HepG2 (cell line): ENCODE measurements at regions not wholly inside any gene's neighbourhood (a gene's known extent, or its start where the extent isn't known, plus 50 kb on each side); places are given as distances from the start of the nearest gene placed in this dataset.

Experiments
- ATAC-seq: fragments of 200-7000 bp; cut with Tn5 transposase; 3 replicates; pipeline ENCODE4 v1.9.1; 2020; ENCODE audit warnings: mild to moderate bottlenecking, moderate library complexity
- BruUV-seq: library from RNA; stranded (reverse); fragments of 400-500 nt; replicated peaks from 2 replicates; lab custom pipeline; 2021; lab: Mats Ljungman, UMichigan
- CTCF ChIA-PET: fragments of 300-600 bp; formaldehyde crosslinking; extraction: SDS; loops from one replicate; lab custom pipeline; 2021; ENCODE audit warnings: low total read pairs, inconsistent platforms, low intra/inter-chr PET ratio; lab: Yijun Ruan, JAX
- POLR2A ChIA-PET: fragments of 350-600 bp; sonication (Branson Sonifier 250); formaldehyde crosslinking; loops from one replicate; lab custom pipeline; 2020; ENCODE audit warnings: antibody characterized with exemption, inconsistent platforms; lab: Yijun Ruan, JAX
- DNase-seq: peaks from one replicate; pipeline ENCODE4 v3.0.0-alpha.2; 2015; ENCODE audit warnings: low spot score
- FAIRE-seq: peaks from 3 replicates; lab custom pipeline; 2011; peaks lifted over from hg19 to GRCh38; lab: Jason Lieb, UNC
- H2AFZ ChIP-seq: one replicate; pipeline ENCODE4 v1.6.1; 2011; ENCODE audit warnings: low read length, inconsistent platforms
- H3K27ac ChIP-seq: fragments of 300-600 bp; 3 replicates; pipeline ENCODE4 v1.8.0; 2011; ENCODE audit warnings: mixed run types, mild to moderate bottlenecking, mixed read lengths, low read length, inconsistent platforms; ENCODE audit not compliant: insufficient read depth; ENCODE audit errors: extremely low read length
- H3K27me3 ChIP-seq, 2 experiments: fragments of 200-600 bp in 1 of 2; 2 replicates in 1 of 2; 3 replicates in 1 of 2; pipeline versions ENCODE4 v1.6.0 to v1.8.0; 2011; ENCODE audit warnings: low read length in 2 of 2, mild to moderate bottlenecking in 2 of 2, moderate library complexity in 2 of 2, inconsistent platforms in 1 of 2; ENCODE audit not compliant: insufficient read depth in 2 of 2, control insufficient read depth in 1 of 2
- H3K36me3 ChIP-seq, 2 experiments: fragments of 200-600 bp in 1 of 2; replicated peaks in 1 of 2; 2 replicates in 1 of 2; 3 replicates in 1 of 2; pipeline versions ENCODE4 v1.5.1 to v1.8.0; 2011; ENCODE audit warnings: low read length in 2 of 2, inconsistent platforms in 1 of 2; ENCODE audit not compliant: insufficient read depth in 2 of 2, control insufficient read depth in 1 of 2
- H3K4me1 ChIP-seq: 2 replicates; pipeline ENCODE4 v1.5.1; 2012; ENCODE audit warnings: low read length, inconsistent platforms; ENCODE audit not compliant: insufficient read depth
- H3K4me2 ChIP-seq: 2 replicates; pipeline ENCODE4 v1.6.0; 2011; ENCODE audit warnings: low read depth, low read length, inconsistent platforms
- H3K4me3 ChIP-seq, 3 experiments: fragments of 200-600 bp in 1 of 3; sonication (generic), shearing (Covaris generic) in 1 of 3; replicated peaks in 1 of 3; 2 replicates each; pipeline ENCODE4 v1.5.1; 2011 to 2016; ENCODE audit warnings: low read length in 3 of 3, inconsistent platforms in 2 of 3, low read depth in 2 of 3, mild to moderate bottlenecking in 2 of 3, control low read depth in 1 of 3, mixed read lengths in 1 of 3; ENCODE audit not compliant: insufficient read depth in 1 of 3
- H3K79me2 ChIP-seq: one replicate; pipeline ENCODE4 v1.6.1; 2011; ENCODE audit warnings: low read length, inconsistent platforms; ENCODE audit not compliant: insufficient read depth
- H3K9ac ChIP-seq: 2 replicates; pipeline ENCODE4 v1.6.0; 2011; ENCODE audit warnings: mild to moderate bottlenecking, low read depth, low read length, inconsistent platforms; ENCODE audit not compliant: insufficient read depth
- H3K9me3 ChIP-seq: 2 replicates; pipeline ENCODE4 v1.5.1; 2012; ENCODE audit warnings: mild to moderate bottlenecking, low read length
- H4K20me1 ChIP-seq: 2 replicates; pipeline ENCODE4 v1.6.0; 2011; ENCODE audit warnings: inconsistent platforms, mild to moderate bottlenecking, low read length, moderate library complexity; ENCODE audit not compliant: insufficient read depth
- CEBPG ChIP-seq: IDR thresholded peaks from 2 replicates; pipeline ENCODE4 v1.6.1; 2016
- ETS1 ChIP-seq: sonication (generic); formaldehyde crosslinking; IDR thresholded peaks from 2 replicates; pipeline ENCODE4 v1.4.0; 2020; ENCODE audit warnings: missing genetic modification reagents
- HDAC2 ChIP-seq: sonication (generic); formaldehyde crosslinking; IDR thresholded peaks from 2 replicates; pipeline ENCODE4 v1.4.0; 2020; ENCODE audit warnings: missing genetic modification reagents
- HMGXB4 ChIP-seq, 2 experiments: sonication (generic) in 1 of 2; formaldehyde crosslinking in 1 of 2; IDR thresholded peaks; 2 replicates each; pipeline versions ENCODE4 v1.4.0 to v1.6.1; 2018 to 2020; ENCODE audit warnings: missing genetic modification reagents in 2 of 2, borderline replicate concordance in 1 of 2, low read depth in 1 of 2, mild to moderate bottlenecking in 1 of 2, missing biosample characterization in 1 of 2
- IKZF4 ChIP-seq: sonication (generic); formaldehyde crosslinking; IDR thresholded peaks from 2 replicates; pipeline ENCODE4 v1.5.1; 2020; ENCODE audit warnings: borderline replicate concordance, mild to moderate bottlenecking, low read depth, missing genetic modification reagents; ENCODE audit errors: not compliant biosample characterization
- PHF20 ChIP-seq: sonication (generic); formaldehyde crosslinking; IDR thresholded peaks from 2 replicates; pipeline ENCODE4 v1.5.0; 2020; ENCODE audit warnings: mild to moderate bottlenecking, missing genetic modification reagents
- RFXANK ChIP-seq: IDR thresholded peaks from 2 replicates; pipeline ENCODE4 v1.6.1; 2016
- SP1 ChIP-seq, 2 experiments: fragments of 450-650 bp in 1 of 2; sonication (generic) in 1 of 2; formaldehyde crosslinking in 1 of 2; IDR thresholded peaks; 2 replicates each; pipeline versions ENCODE4 v1.4.0 to v1.6.1; 2016 to 2020; ENCODE audit warnings: missing genetic modification reagents in 1 of 2
- SRY ChIP-seq: sonication (generic); formaldehyde crosslinking; IDR thresholded peaks from 2 replicates; pipeline ENCODE4 v1.8.0; 2022; ENCODE audit warnings: mild to moderate bottlenecking, missing genetic modification reagents
- STAT5B ChIP-seq: sonication (generic); formaldehyde crosslinking; IDR thresholded peaks from 2 replicates; pipeline ENCODE4 v1.4.0; 2020; ENCODE audit warnings: missing genetic modification reagents
- STAT6 ChIP-seq: sonication (generic); formaldehyde crosslinking; IDR thresholded peaks from 2 replicates; pipeline ENCODE4 v1.4.0; 2020; ENCODE audit warnings: missing genetic modification reagents, mild to moderate bottlenecking, borderline replicate concordance
- TOE1 ChIP-seq: sonication (generic); formaldehyde crosslinking; IDR thresholded peaks from 2 replicates; pipeline ENCODE4 v1.4.0; 2020; ENCODE audit warnings: mild to moderate bottlenecking, missing genetic modification reagents
- ZNF264 ChIP-seq: sonication (generic); formaldehyde crosslinking; IDR thresholded peaks from 2 replicates; pipeline ENCODE4 v1.4.0; 2020; ENCODE audit warnings: missing genetic modification reagents
- ZNF549 ChIP-seq: sonication (generic); formaldehyde crosslinking; IDR thresholded peaks from 2 replicates; pipeline ENCODE4 v1.5.0; 2020; ENCODE audit warnings: missing genetic modification reagents
- ZNF564 ChIP-seq: sonication (generic); formaldehyde crosslinking; IDR thresholded peaks from 2 replicates; pipeline ENCODE4 v1.8.1; 2023; ENCODE audit warnings: mild to moderate bottlenecking, missing genetic modification reagents
- WGBS: methylation state at CpG from one replicate; pipeline ENCODE4 v1.1.6; 2017; ENCODE audit warnings: low lambda C conversion rate; 5-methylcytosine and 5-hydroxymethylcytosine counted together
- in situ Hi-C: cut with HindIII; loops from 2 replicates; pipeline ENCODE4 v1.10.0; 2017; ENCODE audit warnings: low pct_unique_long_range_greater_than_20kb; ENCODE audit not compliant: extremely low pct_ligation_motif_present
- intact Hi-C: fragments of 100-400 bp; cut with micrococcal nuclease; formaldehyde crosslinking; loops from one replicate; pipeline ENCODE4 v1.10.0; 2022; ENCODE audit not compliant: unreplicated experiment

- in situ Hi-C loops (no loop called here), intact Hi-C loops (no loop called here)
- Histone ChIP-seq H3K4me2 (no peak overlapping the region), H3K4me1 (no peaks in the 10 kb centered on the region), H3K27ac (no peak overlapping the region), H3K9ac (no peak overlapping the region), H4K20me1 (no peaks in the 10 kb centered on the region), H3K9me3 (no peaks in the 10 kb centered on the region), H3K27me3 (no peaks in the 10 kb centered on the region), H2AFZ (no peak overlapping the region), H3K4me3 (no peak overlapping the region), H3K79me2 (no peaks in the 10 kb centered on the region), H3K36me3 (no peaks in the 10 kb centered on the region)
- WGBS = 0% methylated on average over 3 of the region's 3 CpGs
- no peak for TF ChIP-seq SRY (CRISPR knock-in tag)
- DNase-seq = no peak
- POLR2A ChIA-PET = no interaction called here
- ATAC-seq = no peak
- no TSS peak for BruUV-seq
- CTCF ChIA-PET = no interaction called here
- FAIRE-seq = no peak
Observed at GRCh38 chr7:68792351-68792750, 805.9 kb upstream of the AUTS2 start.

GRCh38 chr7:68793513-68793912 is 804.8 kb upstream of the AUTS2 start:
- Histone ChIP-seq H3K9me3 (no peaks in the 10 kb centered on the region), H3K27me3 (no peaks in the 10 kb centered on the region), H3K36me3 (no peaks in the 10 kb centered on the region), H3K27ac (no peak overlapping the region), H3K79me2 (no peaks in the 10 kb centered on the region), H3K4me2 (no peak overlapping the region), H2AFZ (no peak overlapping the region), H3K4me1 (no peaks in the 10 kb centered on the region), H3K4me3 (no peak overlapping the region), H4K20me1 (no peaks in the 10 kb centered on the region), H3K9ac (no peak overlapping the region)
- BruUV-seq = no TSS peak
- 33% methylated on average over 1 of the region's 1 CpG for WGBS
- intact Hi-C loops (no loop called here), in situ Hi-C loops (no loop called here)
- CTCF ChIA-PET = no interaction called here
- POLR2A ChIA-PET = no interaction called here
- FAIRE-seq (no peak), ATAC-seq (no peak), DNase-seq (no peak)
- TF ChIP-seq ZNF549 (CRISPR knock-in tag) (no peak), IKZF4 (CRISPR knock-in tag) (no peak), STAT6 (CRISPR knock-in tag) (no peak), ZNF564 (no peak), ZNF264 (CRISPR knock-in tag) (no peak), PHF20 (CRISPR knock-in tag) (no peak), HDAC2 (CRISPR knock-in tag) (no peak), CEBPG (no peak), SP1 (IDR thresholded peaks at IDR 0.05) (no peak), SP1 (CRISPR knock-in tag; IDR thresholded peaks at IDR 0.05) (no peak), ETS1 (no peak), HMGXB4 (CRISPR knock-in tag; IDR thresholded peaks at IDR 0.05; ENCODE audit: borderline replicate concordance in 1 of 2, low read depth in 1 of 2) (no peak), RFXANK (no peak), STAT5B (CRISPR knock-in tag) (no peak), TOE1 (CRISPR knock-in tag) (no peak)
